ENCODE measurements at regions not wholly inside any gene's neighbourhood (a gene's known extent, or its start where the extent isn't known, plus 50 kb on each side); places are given as distances from the start of the nearest gene placed in this dataset.

DNA sequence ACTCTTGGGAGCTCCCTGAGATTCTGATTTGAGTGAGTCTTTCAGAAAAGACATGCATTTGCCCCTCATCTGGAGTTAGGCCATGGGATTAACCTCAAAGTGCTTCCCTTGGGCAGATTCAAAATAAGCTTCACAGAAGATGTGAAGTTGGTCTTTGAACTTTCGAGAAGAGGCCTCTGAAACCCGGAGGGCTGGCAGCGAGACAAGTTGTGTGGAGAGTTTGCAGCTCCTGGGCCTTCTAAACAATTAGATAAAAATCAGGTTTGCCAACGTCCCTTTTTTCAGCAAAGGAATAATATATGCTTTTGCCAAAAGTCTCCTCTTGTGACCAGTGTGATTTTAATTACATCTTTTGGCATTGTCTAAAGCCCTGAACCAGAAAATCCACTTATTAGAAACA, 489.7 kb downstream of the SOX11 start:
- TF ChIP-seq, protein P1, sequence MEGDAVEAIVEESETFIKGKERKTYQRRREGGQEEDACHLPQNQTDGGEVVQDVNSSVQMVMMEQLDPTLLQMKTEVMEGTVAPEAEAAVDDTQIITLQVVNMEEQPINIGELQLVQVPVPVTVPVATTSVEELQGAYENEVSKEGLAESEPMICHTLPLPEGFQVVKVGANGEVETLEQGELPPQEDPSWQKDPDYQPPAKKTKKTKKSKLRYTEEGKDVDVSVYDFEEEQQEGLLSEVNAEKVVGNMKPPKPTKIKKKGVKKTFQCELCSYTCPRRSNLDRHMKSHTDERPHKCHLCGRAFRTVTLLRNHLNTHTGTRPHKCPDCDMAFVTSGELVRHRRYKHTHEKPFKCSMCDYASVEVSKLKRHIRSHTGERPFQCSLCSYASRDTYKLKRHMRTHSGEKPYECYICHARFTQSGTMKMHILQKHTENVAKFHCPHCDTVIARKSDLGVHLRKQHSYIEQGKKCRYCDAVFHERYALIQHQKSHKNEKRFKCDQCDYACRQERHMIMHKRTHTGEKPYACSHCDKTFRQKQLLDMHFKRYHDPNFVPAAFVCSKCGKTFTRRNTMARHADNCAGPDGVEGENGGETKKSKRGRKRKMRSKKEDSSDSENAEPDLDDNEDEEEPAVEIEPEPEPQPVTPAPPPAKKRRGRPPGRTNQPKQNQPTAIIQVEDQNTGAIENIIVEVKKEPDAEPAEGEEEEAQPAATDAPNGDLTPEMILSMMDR (IDR thresholded peaks at IDR 0.05 in 8 of 11, conservative IDR thresholded peaks at IDR 0.05 in 3 of 11): no peak
- TF ChIP-seq POLR2A (IDR thresholded peaks at IDR 0.05): no peak

Measured in spleen (tissue), 7 donors.